IPS-NIHi7 (cell line): ENCODE measurements at regions not wholly inside any gene's neighbourhood (a gene's known extent, or its start where the extent isn't known, plus 50 kb on each side); places are given as distances from the start of the nearest gene placed in this dataset.

Source experiments
- DNase-seq: peaks from one replicate; pipeline ENCODE4 v3.0.0; 2012; ENCODE audit warnings: mixed read lengths; ENCODE audit errors: extremely low spot score

- DNase-seq, result no peak
Observed at GRCh38 chr3:153313302-153313965, 151.4 kb downstream of the RAP2B start.

GRCh38 chr3:153314038-153314437 is 152.0 kb downstream of the RAP2B start:
- DNase-seq, result no peak

- no peak for DNase-seq
Observed at GRCh38 chr3:153315781-153316180, 153.8 kb downstream of the RAP2B start.

GRCh38 chr3:153319705-153320554 is 157.9 kb downstream of the RAP2B start:
- no peak for DNase-seq

- DNase-seq, result no peak
Observed at GRCh38 chr3:153320585-153321128, 158.6 kb downstream of the RAP2B start.

- DNase-seq, result no peak
Observed at GRCh38 chr3:153328690-153329089, 166.7 kb downstream of the RAP2B start.

GRCh38 chr3:153330901-153331300 is 168.9 kb downstream of the RAP2B start:
- DNase-seq, result no peak

- no peak for DNase-seq
Observed at GRCh38 chr3:153331676-153332075, 169.7 kb downstream of the RAP2B start.

GRCh38 chr3:153334558-153334957 is 172.5 kb downstream of the RAP2B start:
- DNase-seq, result no peak

- no peak for DNase-seq
Observed at GRCh38 chr3:153337369-153337768, 175.3 kb downstream of the RAP2B start.

- no peak for DNase-seq
Observed at GRCh38 chr3:153338487-153338886, 176.5 kb downstream of the RAP2B start.

GRCh38 chr3:153339065-153339464 is 177.0 kb downstream of the RAP2B start:
- no peak for DNase-seq

- no peak for DNase-seq
Observed at GRCh38 chr3:153343988-153344782, 182.2 kb downstream of the RAP2B start.

GRCh38 chr3:153348457-153349107 is 186.6 kb downstream of the RAP2B start:
- DNase-seq, result peak; percentile 33

- DNase-seq, result no peak
Observed at GRCh38 chr3:153349108-153349499, 187.1 kb downstream of the RAP2B start.

GRCh38 chr3:153350420-153350819 is 188.4 kb downstream of the RAP2B start:
- no peak for DNase-seq

- no peak for DNase-seq
Observed at GRCh38 chr3:153354641-153355040, 192.6 kb downstream of the RAP2B start.

GRCh38 chr3:153355559-153355958 is 193.5 kb downstream of the RAP2B start:
- no peak for DNase-seq

- no peak for DNase-seq
Observed at GRCh38 chr3:153356908-153357307, 194.9 kb downstream of the RAP2B start.

- no peak for DNase-seq
Observed at GRCh38 chr3:153357436-153357835, 195.4 kb downstream of the RAP2B start.

GRCh38 chr3:153369561-153370374 is 207.7 kb downstream of the RAP2B start:
- DNase-seq, result no peak
